ENCODE measurements at regions not wholly inside any gene's neighbourhood (a gene's known extent, or its start where the extent isn't known, plus 50 kb on each side); places are given as distances from the start of the nearest gene placed in this dataset.

DNA sequence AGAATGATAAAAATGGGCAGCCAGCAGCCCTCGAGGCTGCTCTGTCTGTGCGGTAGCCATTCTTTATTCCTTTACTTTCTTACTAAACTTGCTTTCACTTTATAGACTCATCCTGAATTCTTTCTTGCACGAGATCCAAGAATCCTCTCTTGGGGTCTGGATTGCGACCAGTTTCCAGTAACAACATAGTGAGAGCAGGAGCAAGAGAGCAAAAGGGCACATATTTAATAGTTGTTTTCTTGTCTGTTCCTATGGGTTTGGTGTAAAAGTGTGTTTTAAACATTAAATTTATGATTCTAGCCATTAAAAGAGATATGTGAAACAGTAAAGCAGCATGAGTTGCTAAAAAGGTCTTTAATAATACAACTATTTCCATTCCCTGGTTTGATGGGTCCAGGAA lies 78.8 kb upstream of the OPRM1 start:
- TF ChIP-seq, protein P1, sequence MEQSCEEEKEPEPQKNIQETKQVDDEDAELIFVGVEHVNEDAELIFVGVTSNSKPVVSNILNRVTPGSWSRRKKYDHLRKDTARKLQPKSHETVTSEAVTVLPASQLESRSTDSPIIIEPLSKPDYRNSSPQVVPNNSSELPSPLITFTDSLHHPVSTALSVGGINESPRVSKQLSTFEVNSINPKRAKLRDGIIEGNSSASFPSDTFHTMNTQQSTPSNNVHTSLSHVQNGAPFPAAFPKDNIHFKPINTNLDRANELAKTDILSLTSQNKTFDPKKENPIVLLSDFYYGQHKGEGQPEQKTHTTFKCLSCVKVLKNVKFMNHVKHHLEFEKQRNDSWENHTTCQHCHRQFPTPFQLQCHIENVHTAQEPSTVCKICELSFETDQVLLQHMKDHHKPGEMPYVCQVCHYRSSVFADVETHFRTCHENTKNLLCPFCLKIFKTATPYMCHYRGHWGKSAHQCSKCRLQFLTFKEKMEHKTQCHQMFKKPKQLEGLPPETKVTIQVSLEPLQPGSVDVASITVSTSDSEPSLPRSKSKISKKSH (CRISPR knock-in tag; IDR thresholded peaks at IDR 0.05; ENCODE audit: borderline replicate concordance), result no peak
- no peak for TF ChIP-seq POLR2A (IDR thresholded peaks at IDR 0.05; ENCODE audit: insufficient read depth in 1 of 2, low read depth in 2 of 2, low read length in 2 of 2)
- TF ChIP-seq, protein P2, sequence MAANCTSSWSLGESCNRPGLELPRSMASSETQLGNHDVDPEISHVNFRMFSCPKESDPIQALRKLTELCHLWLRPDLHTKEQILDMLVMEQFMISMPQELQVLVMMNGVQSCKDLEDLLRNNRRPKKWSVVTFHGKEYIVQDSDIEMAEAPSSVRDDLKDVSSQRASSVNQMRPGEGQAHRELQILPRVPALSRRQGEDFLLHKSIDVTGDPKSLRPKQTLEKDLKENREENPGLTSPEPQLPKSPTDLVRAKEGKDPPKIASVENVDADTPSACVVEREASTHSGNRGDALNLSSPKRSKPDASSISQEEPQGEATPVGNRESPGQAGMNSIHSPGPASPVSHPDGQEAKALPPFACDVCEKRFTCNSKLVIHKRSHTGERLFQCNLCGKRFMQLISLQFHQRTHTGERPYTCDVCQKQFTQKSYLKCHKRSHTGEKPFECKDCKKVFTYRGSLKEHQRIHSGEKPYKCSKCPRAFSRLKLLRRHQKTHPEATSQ (CRISPR knock-in tag; IDR thresholded peaks at IDR 0.05; ENCODE audit: borderline replicate concordance), result no peak
- TF ChIP-seq, protein P3, sequence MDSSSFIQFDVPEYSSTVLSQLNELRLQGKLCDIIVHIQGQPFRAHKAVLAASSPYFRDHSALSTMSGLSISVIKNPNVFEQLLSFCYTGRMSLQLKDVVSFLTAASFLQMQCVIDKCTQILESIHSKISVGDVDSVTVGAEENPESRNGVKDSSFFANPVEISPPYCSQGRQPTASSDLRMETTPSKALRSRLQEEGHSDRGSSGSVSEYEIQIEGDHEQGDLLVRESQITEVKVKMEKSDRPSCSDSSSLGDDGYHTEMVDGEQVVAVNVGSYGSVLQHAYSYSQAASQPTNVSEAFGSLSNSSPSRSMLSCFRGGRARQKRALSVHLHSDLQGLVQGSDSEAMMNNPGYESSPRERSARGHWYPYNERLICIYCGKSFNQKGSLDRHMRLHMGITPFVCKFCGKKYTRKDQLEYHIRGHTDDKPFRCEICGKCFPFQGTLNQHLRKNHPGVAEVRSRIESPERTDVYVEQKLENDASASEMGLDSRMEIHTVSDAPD (CRISPR knock-in tag; IDR thresholded peaks at IDR 0.05), result no peak
- TF ChIP-seq POLR2AphosphoS5 (IDR thresholded peaks at IDR 0.05; ENCODE audit: low read depth, low read length), result no peak
- no peak for TF ChIP-seq GTF2F1 (IDR thresholded peaks at IDR 0.05; ENCODE audit: low read length)
